ENCODE measurements at regions not wholly inside any gene's neighbourhood (a gene's known extent, or its start where the extent isn't known, plus 50 kb on each side); places are given as distances from the start of the nearest gene placed in this dataset.
A peak's percentile ranks its signal among the peaks of the same experiment; 100 is the strongest.

DNA sequence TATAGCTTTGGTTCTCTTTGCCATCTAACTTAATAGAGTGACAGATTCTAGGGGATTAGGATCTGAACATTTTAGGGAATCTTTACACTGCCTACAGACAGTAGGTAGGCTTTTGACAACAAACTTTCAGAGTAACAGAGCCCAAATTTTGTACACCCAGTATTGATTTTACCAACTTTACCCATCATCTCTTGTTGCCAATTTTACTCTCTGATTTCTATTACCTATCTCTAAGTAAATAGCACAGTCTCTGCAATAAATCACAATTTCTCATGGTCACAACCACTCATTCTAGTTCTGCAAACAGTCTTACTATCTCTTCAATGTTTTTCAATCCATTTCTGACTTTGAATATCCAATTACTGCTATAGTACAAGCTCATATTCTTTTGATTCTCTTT lies 1097.6 kb upstream of the PHF14 start:
- DNase-seq = no peak

DNA sequence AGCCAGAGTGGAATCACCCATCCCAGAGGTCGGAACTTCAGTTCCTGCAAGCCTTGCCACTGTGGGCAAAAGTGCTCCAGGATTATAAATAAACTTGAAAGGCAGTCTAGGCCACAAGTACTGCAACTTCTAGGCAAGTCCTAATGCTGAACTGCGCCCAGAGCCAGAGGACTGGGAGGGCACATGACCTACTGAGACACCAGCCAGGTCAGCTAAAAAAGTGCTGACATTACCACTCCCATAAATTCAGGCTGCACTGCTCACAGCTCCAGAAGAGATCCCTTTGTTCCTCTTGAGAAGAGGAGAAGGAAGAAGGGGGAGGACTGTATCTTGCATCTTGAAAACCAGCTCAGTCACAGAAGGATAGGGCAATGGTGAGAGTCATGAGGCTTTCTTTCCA lies 1084.1 kb upstream of the PHF14 start:
- no peak for DNase-seq

DNA sequence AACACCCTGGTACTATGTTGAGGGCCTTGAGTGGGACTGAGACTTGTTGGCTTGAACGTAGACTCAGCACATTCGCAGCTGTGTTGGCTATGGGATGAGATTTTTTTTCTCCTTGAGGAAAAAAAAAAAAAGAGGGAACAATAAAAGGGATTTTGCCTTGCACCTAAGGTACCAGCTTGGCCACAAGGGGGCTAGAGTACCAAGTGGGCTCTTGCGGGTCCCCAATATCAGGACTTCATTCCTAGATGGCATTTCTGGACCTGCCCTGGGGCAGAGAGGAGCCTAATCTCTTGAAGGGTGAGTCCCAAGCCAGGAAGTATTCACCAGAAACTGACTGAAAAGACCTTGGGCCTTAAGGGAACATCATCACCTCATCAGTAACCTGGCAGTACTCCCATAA lies 1083.6 kb upstream of the PHF14 start:
- no peak for DNase-seq

DNA sequence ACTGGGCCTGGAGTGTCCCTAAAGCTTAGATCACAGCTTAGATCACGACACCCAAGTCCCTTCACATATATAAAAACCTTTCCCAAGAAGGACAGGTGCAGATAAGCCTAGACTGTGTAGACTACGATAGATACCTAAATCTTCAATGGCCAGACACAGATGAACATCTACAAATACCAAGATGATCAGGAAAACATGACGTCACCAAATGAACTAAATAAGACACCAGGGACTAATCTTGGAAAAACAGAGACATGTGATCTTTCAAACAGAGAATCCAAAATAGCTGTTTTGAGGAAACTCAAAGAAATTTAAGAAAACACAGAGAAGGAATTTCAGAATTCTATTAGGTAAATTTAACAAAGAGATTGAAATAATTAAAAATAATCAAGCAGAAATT lies 1082.6 kb upstream of the PHF14 start:
- DNase-seq = no peak

DNA sequence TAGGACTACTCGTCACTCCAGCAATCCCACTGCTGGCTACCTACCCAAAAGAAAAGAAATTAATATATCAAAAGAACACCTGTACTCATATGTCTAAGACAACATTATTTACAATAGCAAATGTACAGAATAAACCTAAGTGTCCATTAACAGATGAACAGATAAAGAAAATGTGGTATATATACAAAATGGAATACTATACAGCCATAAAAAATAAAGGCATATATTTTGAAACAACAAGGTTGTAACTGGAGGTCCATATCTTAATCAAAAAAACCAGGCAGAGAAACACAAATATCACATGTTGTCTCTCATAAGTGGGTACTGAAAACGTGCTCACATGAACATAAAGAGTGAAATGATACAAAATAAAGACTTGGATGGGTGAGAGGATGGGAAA lies 1073.3 kb upstream of the PHF14 start:
- DNase-seq = no peak

DNA sequence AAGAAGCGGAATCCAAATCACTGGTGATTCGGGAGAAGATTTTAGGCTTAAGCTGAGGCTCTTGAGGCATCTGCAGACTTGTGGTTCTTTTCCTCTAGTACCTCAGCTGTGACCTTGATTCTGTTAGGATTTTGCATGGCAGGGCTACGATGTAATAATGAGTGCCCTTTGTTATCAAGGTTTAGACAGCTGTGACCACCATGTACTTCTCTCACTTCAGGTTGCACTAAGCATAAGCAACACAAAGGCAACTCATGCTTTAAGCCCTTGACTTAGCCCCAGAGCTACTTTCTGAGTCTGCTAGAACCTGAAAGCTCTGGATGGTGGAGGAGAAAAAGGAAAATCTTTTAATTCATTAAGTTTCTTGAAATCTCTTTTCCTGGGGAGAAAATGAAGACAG lies 1052.3 kb upstream of the PHF14 start:
- peak; percentile 38 for DNase-seq

DNA sequence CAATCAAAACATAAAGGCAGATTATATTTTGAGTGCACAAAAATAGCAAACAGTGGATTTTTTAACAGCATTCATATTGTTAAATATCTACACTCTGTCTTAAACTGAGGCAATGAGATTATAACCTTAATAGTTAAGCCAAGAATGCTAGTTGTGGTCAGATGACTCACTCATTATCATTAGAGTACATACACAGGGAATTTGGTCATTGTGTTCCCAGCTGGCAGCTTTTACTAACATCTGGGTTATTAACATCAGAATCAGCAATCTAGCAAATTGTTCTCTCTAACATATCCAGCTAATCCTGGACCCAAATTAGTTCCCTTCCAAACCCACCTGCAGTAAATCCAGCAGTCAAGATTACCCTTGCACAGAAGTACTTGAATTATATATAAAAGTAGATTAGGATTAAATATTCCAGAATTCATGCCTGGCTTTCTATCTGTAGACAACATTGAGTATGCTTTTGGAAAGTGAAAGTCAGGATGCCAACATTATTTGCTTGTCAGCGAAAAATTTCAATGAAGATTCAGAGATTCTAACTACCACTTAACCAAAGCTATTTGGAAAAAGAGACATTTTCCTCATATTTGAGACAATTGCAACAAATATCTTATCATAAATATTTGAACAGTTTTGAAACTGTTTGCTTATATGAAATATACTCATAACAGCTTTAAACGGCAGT lies 1035.6 kb upstream of the PHF14 start:
- DNase-seq = no peak

DNA sequence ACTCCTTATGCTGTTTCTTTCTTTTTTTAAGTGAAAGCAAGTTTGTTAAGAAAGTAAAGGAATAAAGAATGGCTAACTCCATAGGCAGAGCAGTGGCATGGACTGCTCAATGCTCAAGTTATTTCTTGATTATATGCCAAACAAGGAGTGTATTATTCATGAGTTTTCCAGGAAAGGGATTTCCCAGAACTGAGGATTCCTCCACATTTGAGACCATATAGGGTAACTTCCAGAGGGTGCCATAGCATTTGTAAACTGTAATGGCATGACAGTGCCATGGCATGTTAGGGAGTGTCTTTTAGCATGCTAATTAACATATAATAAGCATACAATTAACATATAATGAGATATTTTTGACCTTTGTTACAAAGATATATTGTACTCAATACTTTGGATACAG lies 1034.5 kb upstream of the PHF14 start:
- DNase-seq = no peak

DNA sequence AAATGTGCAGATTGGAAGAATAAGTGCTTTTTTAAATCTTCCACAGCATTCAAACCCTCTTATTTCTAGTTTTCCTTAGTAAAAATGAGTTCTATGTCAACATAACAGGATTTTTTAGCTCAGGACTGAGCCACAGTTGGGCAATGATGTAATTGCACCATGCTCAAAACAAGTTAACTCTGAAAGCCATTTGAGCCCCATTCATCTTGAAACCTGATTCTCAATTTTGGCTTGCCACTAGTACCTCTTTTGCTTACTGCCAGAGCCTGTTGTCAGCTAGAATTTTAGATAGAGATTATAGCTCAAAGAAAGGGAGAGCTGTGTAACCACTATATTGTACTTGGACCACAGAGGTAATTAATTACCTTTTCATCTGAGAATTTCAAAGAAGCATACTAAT lies 1028.5 kb upstream of the PHF14 start:
- DNase-seq = peak; percentile 87

DNA sequence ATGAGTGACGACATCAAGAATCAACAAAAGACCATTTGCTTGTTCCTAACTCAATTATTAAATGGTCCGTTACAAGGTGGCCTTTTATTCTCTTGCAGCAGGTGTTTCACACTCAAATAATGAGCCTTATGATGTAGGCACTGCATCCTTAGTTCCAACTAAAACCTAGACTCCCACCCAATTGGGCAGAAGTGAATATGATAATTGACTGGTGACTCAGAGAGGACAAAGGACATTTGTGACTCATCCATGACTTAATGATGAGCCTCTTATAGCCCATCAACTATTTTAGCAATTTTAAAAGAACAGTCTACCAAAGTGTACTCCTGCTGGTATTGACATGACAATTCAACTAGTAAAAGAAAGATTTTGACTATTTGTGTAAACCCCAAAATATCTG lies 1027.8 kb upstream of the PHF14 start:
- peak; percentile 97 for DNase-seq

DNA sequence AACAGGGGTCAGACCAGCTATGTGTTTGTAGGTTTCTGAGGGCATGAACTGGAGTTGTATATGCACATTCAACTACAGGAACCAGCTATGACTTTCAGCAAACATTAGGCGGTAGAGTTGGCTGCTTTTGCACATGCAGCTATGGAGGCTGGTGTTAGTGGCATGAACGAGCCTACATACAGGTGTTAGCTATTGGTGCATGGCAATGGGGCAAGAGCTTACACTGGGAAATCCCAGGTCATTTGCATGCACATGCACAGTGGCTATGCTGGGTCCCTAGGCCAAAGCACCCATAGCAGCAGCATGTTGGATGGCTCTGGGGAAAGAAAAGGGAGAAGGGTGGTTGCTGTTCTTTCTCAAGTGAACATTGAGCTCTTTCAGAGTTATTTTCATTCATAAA lies 1018.5 kb upstream of the PHF14 start:
- no peak for DNase-seq

DNA sequence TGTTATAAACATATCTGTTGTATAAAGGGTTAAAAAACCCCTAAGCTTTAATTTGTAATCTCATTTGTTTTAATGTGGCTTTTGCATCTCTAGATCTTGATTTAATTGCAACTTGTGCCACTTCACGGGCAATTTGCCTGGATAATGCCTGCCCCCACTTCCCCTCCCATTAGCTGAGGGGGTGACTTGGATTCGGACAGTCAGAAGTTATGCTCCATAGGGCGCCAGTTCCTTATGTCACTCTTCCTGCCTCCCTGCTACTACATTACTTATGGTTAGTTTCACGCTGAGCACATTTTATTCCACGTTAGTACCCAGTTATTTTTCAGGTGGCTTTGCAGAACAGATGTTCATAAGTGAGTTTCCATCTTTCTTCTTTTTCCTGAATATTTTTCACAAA lies 1015.2 kb upstream of the PHF14 start:
- DNase-seq = no peak

DNA sequence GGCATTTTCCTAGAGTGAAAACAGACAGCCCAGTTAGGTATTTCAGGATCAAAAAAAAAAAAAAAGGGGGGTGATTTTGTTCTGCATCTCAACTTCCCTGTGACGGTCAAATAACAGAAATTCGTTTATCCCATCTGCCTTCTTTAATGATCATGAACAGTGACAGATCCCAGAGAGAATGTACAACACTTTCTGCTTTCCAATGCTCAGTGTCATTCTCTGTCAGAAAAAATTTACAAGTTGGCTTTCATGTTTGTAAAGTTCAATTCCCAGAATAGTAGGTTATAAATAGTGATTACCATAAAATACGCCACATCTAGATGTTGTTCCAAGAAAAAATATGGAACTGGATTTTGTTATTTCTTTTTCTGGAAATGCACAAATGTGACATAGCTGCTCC lies 1013.2 kb upstream of the PHF14 start:
- no peak for DNase-seq

DNA sequence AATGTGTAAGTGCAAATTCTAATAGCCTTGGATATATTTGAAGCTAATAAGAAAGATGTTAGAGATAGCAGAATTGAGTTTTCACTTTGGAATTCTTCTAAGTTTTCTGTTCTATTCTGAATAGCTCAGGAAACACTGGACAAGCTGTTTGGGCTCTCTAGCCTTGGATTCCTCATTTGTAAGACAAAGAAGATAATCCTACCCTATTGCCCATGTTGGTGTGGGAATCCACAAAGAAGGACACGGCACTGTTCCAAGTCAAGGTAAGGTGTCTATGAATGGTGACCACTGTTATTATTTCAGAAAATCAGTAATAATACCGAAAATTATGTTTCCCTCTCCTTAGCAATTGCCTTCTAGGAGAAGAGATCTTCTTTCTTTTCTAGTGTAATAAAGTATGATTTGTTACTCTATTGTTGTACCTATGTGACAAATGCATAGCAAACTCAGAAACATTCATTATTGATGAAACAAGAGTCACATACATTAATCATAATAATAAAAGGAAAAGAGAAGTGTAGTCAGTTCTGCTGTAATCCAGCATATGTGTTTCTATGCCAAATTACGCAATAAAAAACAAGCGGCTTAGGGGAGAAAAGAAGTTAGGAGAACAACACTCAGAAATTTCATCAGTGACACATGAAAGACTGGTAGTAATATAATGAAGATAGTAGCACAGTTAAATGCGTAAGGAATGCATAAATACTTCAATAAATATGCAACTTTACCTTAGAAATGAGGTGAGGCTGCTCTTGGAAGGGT lies 1012.3 kb upstream of the PHF14 start:
- DNase-seq = no peak

DNA sequence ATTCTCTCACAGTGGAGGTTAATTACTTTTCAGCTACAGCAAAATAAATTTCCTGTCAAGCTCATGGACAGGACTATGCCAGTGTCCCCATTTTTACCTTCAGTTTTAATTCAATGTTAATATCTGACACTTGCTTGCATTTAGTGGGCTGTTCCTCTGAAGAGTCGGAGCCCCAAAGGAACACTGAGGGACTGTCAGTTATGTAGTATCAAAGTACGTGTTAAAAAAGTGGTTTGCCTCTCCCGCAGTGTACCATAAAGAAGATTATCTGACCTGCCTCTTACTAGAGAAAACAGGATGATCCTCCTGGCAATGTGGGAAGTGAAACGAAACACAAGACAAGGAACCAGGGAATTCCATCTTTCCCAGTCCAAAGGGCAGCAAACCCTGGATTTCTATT lies 1010.9 kb upstream of the PHF14 start:
- DNase-seq = no peak

DNA sequence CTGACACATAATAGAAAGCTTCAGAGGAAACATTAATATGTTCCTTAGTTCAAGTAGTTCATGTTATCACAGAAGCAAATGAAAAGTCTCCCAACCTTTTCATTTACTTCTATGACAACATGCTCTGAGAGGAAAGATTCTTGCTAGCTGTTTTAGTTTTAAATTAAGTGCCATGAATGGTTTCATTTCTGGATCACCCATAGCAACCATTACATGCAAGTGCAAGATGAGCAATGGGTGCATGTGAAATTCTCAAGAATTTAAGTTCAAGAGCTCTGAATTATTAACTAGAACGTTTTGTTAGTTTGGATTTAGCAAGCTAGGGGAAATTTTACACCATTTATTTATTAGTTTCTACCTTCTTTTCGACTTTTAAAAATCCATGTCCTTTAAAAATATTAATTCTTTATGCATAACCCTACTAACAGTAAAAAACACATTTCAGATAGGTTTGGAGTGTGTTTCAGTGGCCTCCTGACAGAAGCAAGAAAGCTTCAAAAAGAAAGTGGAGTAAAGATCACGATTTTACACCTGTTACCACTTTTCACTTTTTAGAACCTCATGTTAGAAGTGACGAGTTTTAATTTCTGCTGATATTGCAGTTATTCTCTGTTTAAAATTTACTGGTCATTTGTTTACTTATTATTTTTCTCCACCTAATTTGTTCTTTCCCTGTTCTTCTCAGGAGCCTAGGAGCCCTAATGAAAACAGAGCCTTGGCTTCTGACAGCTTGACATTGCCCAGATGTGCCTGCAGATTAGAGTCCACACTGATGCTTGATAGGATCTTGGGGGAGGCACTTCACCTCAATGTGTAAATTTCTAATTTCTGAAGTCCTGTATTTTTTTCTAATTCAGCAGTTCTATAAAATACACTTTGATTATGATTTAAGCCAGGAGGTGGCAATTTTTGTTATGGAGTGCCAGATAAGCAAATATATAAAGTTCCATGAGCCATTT lies 995.3 kb upstream of the PHF14 start:
- no peak for DNase-seq

DNA sequence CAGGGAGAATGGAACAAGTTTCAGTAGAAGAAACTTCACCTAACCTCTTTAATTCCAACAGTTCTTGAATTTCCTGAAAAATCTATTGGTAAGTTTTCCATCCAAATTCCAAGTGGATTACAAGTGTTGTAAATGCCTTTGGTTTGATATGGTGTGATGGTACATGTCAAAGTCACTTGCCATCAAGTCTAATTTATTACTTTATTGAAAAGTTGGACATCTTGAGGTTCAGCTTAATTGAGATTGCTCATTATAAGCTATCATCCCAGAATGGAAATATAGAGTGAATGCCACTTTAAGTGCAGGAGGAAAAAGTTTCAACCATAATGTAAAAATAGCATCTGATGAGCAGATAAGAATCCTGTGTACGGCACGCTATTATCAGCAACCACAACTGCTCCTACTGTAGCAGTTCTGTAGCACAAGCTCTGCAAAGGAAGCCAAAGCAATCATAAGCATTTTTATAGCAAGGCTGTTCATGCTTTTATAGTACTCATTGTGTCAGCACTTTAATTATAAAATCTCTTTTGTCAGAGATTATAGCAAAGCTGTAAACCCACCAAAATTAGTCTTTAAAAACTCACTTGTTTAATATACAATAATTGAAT lies 991.8 kb upstream of the PHF14 start:
- DNase-seq = no peak

DNA sequence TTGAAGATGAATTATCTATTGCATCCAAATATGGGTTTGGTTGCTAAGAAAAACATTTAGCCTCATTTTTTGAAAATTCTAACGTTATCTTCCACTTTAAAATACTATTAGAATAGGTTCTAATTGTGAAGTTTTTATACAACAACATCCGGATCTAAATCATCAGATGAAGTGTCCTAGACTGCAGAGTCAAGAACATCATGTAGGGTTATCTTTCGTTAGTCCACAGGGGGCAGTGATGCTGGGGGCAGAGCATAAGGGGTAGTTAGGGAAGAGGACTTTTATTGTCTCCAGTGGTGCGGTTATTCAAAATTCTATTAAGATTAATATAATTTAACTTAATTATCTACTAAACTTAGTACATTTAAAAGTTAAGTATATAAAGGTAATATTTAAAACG lies 990.6 kb upstream of the PHF14 start:
- DNase-seq = no peak

DNA sequence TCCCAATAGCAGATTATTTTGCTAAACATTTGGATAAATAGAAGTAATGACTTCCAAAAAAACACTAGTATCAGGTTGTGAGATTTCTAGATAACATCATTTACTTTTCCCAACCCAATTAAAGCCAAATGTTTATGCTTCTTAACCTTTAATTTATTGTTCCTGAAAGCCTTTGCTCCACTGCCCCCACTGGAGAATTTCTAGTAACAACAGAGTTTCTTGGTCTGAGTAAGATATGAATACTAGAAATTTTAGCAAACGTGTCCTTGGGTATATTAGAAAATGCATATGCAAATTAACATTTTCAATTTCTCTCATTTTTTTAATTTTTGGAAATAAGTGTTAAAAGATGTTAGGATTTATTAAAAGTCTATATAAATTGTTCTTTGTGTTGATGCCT lies 958.0 kb upstream of the PHF14 start:
- DNase-seq = no peak

DNA sequence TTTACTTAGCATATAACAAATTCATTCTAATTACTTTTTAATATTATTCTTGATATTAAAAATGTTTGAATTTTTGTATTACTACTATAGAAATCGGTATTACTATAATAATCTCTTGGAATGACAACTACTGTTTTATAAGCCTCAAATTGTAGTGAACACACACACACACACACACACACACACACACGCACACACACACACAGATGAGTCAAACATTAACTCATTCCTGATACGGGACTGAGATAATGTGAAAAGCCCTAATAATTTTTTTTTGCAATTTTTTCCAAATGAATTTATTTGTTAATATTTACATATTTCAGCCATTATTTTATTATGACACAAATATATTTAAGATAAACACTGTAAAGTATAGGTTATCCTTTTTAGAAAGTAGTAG lies 951.2 kb upstream of the PHF14 start:
- DNase-seq = no peak

DNA sequence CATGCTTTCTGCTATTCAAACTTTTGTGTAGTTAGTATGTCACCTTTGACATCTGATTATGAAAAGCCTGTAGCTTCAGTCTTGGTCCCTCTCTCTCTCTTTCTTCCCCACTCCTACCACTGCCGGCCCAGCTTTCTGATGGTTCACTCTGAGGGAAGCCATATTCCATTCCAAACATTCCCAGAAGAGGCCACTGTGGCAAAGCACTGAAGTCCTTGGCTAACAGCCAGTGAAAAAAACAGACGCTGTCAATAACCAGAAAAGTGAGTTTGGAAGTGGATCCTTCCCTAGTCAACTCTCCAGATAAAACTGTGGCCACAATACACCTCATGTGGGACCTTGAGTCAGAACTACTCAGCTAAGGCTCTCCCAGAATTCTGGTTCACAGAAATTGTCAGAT lies 950.7 kb upstream of the PHF14 start:
- DNase-seq = peak; percentile 35

DNA sequence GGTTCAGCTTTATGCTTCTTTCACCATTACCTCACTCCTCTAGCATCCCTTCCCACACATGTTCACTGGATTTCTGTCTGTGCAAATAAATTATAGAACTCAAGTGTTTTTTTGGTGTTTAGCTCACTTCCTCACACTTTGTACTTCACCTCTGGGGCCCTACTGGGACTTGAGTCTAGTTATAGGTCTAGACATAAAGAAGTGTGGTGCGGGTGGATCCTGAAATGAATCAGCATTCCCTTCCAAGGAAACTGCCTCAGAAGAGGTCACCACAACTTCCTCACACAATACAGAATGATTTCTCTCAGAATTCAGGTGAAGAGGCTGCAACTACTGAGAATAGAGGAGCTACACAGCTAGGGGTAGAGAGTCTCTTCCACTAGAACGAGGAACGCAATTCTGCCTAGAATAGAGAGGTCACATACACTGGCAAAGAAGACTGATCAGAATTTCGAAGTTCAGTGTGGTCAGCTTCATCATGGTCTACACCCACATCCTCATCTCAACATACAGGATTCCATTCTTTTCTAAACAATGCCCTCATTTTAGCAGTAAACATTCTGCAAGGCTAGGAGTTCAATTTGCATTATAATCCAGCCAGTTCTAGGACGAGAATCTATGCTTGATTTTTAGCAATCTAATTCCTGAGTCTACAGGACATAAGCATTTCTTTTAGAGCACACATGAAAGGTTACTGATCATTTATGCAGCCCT lies 938.7 kb upstream of the PHF14 start:
- no peak for DNase-seq

DNA sequence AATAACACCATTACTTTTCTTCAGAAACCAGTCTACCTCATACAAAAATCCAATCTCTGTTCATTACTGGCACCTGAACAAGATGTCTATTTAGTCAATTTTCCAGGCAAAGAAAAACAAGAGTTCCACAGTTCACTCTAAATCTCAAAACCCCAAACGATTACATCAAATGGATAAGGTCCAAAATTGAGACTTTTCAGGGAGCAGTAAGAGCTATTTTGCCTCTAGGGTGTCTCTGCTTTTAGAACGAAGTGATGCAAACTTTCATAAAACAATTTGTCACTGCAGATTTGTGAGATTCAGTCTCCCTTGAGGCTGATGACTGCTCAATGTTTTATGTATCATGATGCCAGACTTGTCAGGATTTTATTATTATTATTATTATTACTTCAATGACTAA lies 937.0 kb upstream of the PHF14 start:
- DNase-seq = no peak
